ENCODE measurements at regions not wholly inside any gene's neighbourhood (a gene's known extent, or its start where the extent isn't known, plus 50 kb on each side); places are given as distances from the start of the nearest gene placed in this dataset.
"Not testable (repeated sequence)": the region's sequence is repeated elsewhere in the genome, so short reads cannot be mapped to it uniquely, and the experiment has no call there.

DNA sequence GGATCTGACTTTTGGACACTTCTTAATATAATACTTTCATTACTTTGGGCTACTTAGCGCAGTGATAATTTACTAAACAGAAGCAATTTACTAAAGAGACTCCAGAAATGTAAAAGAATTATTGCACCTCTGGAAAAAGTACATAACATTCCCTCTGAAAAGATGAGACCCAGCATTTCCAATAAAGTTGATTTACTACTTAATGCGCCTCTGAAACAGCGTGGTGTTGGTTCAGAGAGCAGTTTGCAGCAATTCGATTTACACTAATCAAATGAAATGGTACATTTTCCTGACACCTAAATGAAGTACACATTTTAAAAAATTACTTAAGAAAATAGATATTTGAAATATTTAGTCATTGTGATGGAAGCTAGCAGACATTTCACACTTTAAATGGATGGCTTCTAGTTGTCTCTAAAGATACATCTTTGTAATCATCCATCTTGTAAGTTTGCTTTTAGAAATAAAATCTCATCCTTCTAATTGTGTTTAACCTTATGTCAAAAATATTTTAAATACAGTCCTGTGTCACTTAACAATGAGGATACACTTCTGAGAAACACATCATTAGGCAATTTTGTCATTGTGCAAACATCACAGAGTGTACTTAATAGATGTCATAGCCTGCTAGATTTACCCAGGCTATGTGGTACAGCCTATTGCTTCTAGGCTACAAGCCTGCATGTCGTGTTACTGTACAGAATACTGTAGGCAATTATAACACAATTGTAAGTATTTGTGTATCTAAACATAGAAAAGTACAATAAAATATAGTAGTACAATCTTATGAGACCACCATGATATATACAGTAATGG, 284.6 kb upstream of the UBE2E3 start:
- WGBS, 2 donors = 65 to 75% methylated on average over 5 of the region's 5 CpGs
- H3K4me3 ChIP-seq = no peak overlapping the region
- TF ChIP-seq POLR2A (IDR thresholded peaks at IDR 0.05) = no peak
- TF ChIP-seq CTCF (IDR thresholded peaks at IDR 0.05) = no peak
- no peak overlapping the region for H3K27ac ChIP-seq
- intact Hi-C loops (cut with DNase I) = no loop called here
- no peaks in the 10 kb centered on the region for H3K4me1 ChIP-seq
- DNase-seq (no peak), ATAC-seq (no peak)
- H3K9me3 ChIP-seq = no peaks in the 10 kb centered on the region
- no peaks in the 10 kb centered on the region for H3K36me3 ChIP-seq (replicated peaks in 1 of 2; ENCODE audit: insufficient read depth in 1 of 2, low read depth in 2 of 2)
- H3K27me3 ChIP-seq = no peaks in the 10 kb centered on the region

GRCh38 chr2:180694445-180695421, 285.7 kb upstream of the UBE2E3 start:
- no peak overlapping the region for H3K27ac ChIP-seq
- no peaks in the 10 kb centered on the region for H3K9me3 ChIP-seq
- no peaks in the 10 kb centered on the region for H3K27me3 ChIP-seq
- DNase-seq (no peak), ATAC-seq (no peak)
- H3K4me3 ChIP-seq = no peak overlapping the region
- WGBS, 2 donors = 22 to 30% methylated on average over 5 of the region's 5 CpGs
- TF ChIP-seq POLR2A (IDR thresholded peaks at IDR 0.05) = no peak
- no peak for TF ChIP-seq CTCF (IDR thresholded peaks at IDR 0.05)
- no peaks in the 10 kb centered on the region for H3K36me3 ChIP-seq (replicated peaks in 1 of 2; ENCODE audit: insufficient read depth in 1 of 2, low read depth in 2 of 2)
- intact Hi-C loops (cut with DNase I) = no loop called here
- no peaks in the 10 kb centered on the region for H3K4me1 ChIP-seq

GRCh38 chr2:180692322-180692721, 288.1 kb upstream of the UBE2E3 start:
- Histone ChIP-seq H3K9me3 (no peaks in the 10 kb centered on the region), H3K36me3 (replicated peaks in 1 of 2; ENCODE audit: insufficient read depth in 1 of 2, low read depth in 2 of 2) (no peaks in the 10 kb centered on the region), H3K4me1 (no peaks in the 10 kb centered on the region), H3K27me3 (no peaks in the 10 kb centered on the region), H3K27ac (no peak overlapping the region), H3K4me3 (no peak overlapping the region)
- no peak for DNase-seq
- 81 to 97% methylated on average over 7 of the region's 7 CpGs for WGBS, 2 donors
- no peak for TF ChIP-seq POLR2A (IDR thresholded peaks at IDR 0.05)
- no peak for TF ChIP-seq CTCF (IDR thresholded peaks at IDR 0.05)
- ATAC-seq = no peak
- intact Hi-C loops (cut with DNase I) = no loop called here

DNA sequence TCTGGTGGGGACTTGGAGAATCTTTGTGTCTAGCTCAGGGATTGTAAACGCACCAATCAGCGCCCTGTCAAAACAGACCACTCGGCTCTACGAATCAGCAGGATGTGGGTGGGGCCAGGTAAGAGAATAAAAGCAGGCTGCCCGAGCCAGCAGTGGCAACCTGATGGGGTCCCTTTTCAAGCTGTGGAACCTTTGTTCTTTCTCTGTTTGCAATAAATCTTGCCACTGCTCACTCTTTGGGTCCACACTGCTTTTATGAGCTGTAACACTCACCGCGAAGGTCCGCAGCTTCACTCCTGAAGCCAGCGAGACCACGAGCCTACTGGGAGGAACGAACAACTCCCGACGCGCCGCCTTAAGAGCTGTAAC, 288.6 kb upstream of the UBE2E3 start:
- H3K9me3 ChIP-seq; intact Hi-C loops (cut with DNase I); H3K4me3 ChIP-seq; ATAC-seq; H3K4me1 ChIP-seq; DNase-seq; H3K27ac ChIP-seq; H3K27me3 ChIP-seq; H3K36me3 ChIP-seq (replicated peaks in 1 of 2; ENCODE audit: insufficient read depth in 1 of 2, low read depth in 2 of 2): not testable (repeated sequence)
- 89 to 93% methylated on average over 15 of the region's 15 CpGs for WGBS, 2 donors

- H3K27ac ChIP-seq; H3K4me3 ChIP-seq; H3K4me1 ChIP-seq; intact Hi-C loops (cut with DNase I); H3K9me3 ChIP-seq; DNase-seq; ATAC-seq; H3K36me3 ChIP-seq (replicated peaks in 1 of 2; ENCODE audit: insufficient read depth in 1 of 2, low read depth in 2 of 2); H3K27me3 ChIP-seq: not testable (repeated sequence)
- 89 to 93% methylated on average over 26 to 43 of the region's 45 CpGs for WGBS, 2 donors
Measured at GRCh38 chr2:180691186-180691854, 289.1 kb upstream of the UBE2E3 start.
